Hematopoietic multipotent progenitor cell (in vitro differentiated cells): ENCODE measurements at regions not wholly inside any gene's neighbourhood (a gene's known extent, or its start where the extent isn't known, plus 50 kb on each side); places are given as distances from the start of the nearest gene placed in this dataset.

Experiments
- DNase-seq, 3 donors: peaks; one replicate each; pipeline ENCODE4 v3.0.0-alpha.2; 2011 to 2015; ENCODE audit warnings: low read depth in 2 of 3, low spot score in 2 of 3

DNA sequence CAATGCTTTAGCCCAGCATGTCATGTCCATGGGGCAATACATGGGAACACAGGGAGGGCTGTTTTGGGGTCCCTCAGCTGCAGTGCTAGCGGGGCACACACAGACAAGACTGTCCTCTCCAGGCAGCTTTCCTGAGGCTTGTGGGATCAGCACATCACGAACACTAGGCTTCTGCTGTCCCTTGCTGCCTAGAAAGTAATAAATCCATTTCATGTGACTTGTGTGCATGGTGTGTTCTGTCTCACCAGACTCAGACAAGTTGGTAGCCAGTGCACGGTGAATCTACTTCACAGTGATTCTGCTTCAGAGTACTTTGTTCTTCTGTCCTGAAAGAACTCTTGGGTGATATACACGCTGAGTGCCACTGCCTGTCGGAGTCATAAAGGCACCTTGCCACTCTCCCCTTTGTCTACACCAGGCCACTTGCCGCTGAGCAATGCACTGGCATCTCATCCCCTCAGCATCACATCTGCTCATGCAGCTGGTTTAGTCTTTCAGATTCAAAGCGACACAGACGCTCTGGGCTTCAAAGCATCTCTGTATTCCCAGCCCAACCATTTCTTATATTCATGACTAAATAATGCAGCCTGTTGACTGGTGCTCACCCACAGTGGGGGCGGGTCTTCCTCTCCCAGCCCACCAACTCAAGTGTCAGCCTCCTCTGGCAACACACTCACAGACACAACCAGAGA is 95.2 kb upstream of the COX10 start:
- DNase-seq = no peak

DNA sequence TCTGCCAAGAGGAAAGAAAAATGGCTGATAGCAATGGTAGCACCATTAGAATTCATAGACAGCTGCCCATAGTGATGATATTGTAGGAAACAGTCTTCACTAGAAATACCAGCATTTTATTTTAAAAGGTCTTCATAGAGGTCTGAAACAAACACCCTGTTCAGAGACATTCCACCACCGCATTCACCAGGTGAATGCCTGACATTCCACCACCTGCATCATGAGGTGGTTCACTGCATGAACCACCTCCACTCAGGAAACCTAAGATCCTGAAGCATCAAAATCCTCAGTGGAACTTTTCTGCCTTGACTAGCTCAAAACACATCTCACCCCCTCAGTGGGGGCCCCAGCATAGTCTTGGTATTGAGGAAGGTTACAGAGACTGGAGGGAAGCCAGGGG is 91.5 kb upstream of the COX10 start:
- no peak for DNase-seq

DNA sequence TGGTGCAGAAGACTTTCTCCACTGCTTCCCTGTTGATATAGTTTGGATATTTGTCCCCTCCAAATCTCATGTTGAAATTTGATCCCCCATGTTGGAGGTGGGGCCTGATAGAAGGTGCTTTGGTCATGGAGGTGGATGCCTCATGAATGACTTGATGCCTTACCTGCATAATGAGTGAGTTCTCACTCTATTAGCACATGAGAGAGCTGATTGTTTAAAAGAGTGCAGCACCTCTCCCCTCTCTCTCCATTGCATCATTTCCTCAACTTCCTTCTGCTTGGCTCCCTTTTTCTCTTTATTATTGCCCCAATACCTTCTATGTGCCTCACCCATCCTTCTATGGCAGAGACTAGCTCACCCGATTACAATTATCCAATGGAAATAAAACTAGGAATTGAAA is 90.8 kb upstream of the COX10 start:
- no peak for DNase-seq

DNA sequence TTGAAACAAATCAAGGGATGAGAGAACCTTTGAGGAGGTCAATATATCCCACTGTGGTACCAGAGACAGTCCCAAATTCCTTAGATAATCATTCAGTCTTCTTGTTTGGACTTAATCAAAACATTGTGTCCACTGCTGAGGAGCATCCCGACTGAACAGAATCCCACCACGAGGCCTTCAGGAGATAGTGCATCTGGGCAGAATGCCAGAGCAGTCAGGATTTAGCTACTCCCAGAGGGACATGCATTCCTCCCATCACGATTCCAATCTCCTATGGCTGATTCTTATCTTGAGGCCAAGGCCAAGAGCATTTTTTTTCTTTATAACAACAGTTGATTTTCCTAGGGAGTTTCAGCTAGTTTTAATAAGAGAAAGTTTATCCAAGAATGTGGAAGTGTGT is 87.4 kb upstream of the COX10 start:
- no peak for DNase-seq

DNA sequence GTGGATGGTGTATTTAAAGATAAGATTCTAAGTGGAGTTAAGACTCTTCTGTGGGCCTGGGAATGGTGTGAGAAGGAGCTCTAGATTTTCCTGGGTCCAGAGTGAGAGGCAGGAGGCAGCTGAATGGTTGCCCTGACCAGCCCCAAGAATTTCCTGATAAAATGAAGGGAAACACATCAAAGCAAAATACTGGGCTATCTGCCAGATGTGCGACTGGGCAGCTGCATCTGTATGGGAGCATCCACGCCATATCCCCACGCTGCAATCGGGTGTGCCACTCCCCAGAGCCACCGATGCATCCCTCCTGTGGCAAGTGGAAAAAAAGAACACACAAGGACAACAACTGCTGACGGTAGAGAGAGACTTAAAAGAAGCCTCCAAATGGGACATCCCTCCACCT is 84.3 kb upstream of the COX10 start:
- no peak for DNase-seq

DNA sequence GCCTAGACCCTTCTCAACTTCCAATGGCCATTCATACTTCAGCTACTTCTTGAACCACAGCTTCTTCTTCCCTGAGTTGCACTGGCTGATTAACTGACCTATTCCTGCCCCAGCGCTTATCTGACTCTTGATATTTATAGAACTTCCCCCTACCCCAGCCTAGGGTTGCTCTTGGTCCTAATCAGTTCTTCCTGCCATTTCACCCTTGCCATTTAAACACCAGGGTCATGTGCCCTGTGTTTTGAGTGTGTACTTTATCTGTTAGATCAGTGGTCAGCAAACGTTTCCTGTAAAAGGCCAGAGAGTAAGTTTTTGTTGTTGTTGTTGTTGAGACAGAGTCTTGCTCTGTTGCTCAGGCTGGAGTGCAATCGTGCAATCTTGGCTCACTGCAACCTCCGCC is 82.4 kb upstream of the COX10 start:
- DNase-seq = peak in 1 of 3 donors; percentile 1

DNA sequence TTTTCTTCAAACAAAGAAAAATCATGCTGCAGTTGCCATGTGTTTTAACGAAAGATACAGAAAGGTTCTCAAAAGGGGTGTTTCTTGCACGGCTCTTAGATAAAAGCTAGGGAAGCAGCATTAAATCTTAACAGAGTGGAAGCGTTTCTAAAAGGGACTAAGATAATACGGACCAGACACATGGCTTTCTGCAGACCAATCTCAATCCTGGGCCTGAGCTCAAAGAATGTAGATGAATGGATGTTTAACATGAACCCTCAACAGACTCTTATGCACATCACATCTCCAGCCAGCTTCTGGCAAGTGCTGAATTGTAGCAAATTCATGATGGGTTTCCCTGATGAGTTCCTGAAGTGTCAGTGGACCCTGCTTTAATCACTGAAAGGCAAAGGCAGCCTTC is 80.2 kb upstream of the COX10 start:
- DNase-seq = no peak

DNA sequence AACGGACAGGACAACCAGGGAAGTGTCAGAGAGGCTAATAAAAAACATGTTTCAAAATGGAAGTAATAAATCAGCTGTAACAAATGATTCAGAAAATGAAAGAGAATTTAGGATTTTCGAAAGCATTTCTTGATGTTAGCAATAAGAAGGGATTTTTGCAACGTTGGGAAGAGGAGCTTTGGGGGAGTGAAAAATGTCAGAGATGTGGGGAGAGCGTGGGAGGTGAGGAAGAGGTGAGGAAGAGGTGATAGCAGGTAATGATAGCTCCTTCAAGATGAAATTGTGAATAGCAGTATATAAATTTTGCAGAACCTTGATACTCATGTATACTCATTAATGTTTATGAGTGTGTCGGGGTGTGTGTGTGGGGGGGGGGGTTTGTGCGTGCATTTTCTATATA is 76.2 kb upstream of the COX10 start:
- no peak for DNase-seq

DNA sequence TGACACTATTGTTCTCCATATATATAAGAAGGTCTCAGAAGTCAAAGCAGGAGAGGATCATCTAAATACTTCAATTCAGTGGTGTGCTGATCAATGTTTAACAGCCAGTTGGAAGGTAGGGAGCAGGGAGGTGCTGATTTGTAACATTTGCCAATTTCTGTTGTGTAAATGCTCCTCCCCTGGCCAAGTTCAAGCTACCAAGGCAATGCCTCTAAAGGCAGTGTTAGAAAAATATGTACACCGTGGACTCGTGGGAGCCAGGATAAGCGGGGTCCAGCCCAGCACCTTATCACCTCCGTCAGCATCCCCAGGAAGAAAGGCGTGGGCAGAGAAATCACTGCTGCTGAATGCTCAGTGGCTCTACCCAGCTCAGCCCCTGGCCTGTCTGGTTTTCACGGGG is 75.3 kb upstream of the COX10 start:
- no peak for DNase-seq

DNA sequence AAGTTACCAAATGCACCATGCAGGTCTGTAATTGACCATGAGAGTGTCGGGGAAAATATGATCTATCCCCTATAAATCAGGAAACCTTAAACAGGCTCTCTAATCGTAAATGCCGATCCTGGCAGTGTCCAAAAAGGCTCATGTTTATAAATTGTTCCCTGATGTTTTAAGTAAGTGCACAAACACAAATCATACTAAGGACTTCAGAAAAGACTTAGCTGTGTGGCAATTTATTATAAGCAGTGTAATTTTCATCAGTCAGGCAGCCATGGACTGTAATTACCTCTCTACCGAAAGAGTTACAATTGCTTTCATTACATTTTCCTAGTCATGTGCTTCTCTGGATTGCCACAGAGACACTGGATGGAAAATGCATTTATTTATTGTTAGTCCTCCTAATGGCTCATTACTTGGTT is 73.4 kb upstream of the COX10 start:
- no peak for DNase-seq

DNA sequence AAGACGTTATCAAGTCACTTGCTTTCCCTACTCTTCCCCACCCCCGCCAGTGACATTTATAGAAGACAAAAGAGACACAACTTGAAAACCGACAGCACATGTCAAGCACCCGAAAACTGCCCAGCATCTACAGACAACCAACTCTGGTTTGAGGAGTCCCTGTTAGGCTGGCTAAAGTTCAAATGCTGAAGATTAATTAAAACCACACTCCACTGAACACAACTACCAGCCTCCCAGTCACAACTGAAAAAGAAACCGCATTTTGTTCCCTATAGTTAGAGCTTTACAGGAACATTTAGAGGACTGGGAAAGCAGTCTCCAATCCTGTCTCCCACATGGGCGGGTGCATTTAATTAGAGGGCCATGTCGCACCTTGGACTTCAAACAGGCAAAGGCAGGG is 73.0 kb upstream of the COX10 start:
- no peak for DNase-seq

DNA sequence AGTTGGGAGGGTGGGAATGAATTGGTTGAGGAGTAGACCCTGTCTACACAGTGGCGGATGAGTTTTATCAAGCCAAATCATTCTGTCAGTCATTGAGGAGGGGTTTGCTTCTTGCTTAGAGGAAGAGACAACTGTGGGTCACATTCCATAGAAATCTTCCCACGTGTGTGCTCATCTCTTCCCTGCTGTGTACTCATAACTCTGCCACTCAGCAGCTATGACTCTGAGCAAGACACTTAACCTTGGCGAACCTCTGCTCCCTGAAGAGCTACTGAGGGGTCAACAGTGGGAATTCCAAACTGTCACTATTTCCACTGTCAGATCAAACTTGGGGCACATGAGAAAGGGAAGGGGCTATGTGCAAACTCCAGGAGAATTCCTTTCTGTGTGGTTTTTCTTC is 72.6 kb upstream of the COX10 start:
- DNase-seq = no peak

DNA sequence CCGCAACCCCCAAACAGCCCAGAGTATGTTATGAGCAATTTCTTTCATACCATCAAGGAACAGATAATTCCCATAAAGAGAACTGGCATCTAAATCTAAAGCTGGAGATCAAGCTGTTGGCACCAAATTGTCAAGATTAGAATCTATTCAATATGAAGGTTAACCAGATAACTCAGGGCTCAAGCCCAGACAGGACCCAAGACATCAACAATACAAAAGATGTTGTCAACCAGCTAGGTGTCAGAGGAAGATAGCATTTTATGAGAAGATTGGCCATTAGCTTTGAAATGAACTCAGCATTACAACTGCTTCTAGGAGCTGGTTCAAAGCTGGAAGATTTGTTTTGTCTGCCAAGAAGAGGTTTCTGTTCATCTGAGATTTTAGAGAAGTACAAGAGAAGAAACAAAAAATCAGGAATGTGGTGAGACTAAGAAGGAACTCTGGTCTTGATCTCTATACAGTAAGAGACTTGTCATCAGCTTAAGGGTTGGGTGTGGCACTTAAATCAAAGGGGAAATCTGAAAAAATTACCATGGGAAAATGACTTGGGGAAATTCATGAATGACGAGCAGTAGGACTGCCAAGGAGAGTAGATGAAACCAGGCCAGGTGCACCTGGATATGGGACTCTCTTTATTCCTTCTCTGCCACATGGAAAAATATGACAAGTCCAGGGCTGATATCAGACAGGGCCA is 64.2 kb upstream of the COX10 start:
- no peak for DNase-seq

DNA sequence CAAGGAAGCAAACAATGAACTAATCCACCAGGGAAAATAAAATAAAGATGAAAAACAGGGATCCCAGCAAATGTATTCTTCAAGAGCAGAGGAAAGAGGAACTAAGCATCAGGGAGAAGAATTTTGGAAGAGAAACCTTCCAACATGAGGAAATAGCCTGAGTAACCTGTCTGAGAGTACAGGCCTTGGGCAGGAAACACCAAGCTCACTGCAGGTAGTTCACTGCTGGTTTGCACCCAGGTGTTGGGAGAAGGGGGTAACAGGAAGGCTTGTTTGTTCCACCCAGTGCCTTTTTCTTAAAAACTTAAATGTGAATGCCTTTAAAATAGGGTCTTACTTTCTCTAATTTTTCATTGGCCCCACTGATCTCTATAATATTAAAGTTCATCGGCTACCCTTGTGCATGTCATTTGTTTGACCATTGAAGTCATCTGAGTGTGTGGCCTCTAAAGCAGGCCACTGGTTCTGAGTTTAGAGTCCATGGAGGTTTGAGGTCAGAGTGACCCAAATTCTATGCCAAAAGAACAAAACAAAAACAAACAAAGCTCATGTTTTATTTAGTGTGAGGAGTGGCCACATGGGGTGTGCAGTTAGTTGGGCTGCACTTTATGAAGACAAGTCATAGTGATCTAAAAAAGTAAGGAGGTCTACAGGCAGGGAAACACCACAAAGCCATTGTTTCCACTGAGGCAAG is 62.9 kb upstream of the COX10 start:
- DNase-seq = no peak

DNA sequence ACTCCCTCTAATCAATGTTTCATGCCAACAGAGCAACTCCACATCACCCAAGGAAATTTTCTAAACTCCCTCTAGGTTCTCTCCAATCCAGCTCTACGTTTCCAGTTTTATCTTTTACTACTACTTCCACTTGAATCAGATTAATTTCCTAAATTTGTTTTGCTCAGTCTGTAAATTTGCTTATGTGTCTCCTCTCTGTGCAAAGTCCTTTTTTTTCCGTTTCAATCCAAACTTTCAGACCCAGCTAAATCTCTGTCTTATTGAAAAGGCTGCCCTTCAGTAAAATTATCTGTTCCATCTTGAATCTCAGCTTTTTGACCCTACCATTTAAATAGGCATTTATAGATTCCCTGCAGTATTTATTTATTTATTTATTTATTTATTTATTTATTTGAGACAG is 61.4 kb upstream of the COX10 start:
- no peak for DNase-seq

DNA sequence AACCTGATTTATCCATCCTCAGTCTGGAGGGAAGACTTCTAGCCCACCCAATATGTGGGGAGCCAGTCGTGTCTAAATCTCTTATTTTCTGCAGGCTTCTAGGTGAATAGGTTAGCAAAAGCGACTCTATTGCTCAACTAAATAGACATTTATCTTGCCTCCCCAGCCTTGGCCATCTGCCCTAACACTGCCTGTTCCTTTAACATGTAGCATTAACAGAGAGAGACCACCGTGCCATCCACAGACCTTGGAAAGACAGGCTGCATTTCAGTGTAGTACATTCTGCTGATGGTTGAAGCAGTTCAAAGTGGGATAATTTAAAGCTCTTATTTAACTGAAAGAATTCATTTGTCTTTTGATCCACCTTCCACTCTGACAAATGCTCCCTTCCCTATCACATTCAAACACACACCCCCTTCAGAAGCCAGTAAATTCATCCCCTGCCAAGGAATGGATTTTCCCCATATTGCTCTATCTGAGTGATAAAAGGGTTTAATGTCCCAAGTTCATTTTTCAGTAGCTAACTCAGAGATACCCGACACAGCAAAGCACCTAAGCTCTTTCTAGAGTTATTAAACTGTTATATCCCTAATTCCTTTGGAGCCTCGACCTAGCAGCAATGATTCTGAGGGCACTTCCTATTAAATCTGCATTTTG is 58.1 kb upstream of the COX10 start:
- DNase-seq = no peak

DNA sequence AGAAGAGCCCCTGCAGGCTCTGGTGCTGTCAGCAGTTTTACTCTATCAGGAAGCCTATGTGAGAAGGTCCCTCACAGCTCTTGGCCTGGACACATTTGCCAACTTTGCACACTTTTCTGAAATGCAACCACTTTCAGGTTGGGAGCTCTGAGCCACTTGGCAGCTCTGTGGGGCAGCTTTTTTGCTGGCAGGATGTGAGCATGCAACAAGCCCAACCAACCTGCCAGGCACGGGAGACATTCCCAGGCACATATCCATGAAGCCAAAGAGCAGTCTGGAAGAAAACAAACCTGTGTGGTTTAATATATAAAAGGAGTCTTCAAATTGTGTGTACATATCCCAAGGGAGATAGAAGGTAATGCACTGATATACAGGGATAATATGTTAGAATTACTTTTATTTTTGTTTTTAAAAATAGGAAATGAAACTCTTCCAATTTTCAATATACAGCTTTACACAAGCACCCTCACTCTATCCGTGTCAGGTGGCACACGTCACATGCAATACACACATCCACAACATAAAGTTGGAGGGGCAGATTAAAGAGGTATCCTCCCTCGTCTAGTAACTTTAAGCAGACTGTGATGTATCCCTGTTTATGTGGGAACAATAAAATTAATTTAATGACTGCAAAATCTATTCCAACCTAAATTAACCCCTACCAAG is 57.4 kb upstream of the COX10 start:
- DNase-seq = no peak

DNA sequence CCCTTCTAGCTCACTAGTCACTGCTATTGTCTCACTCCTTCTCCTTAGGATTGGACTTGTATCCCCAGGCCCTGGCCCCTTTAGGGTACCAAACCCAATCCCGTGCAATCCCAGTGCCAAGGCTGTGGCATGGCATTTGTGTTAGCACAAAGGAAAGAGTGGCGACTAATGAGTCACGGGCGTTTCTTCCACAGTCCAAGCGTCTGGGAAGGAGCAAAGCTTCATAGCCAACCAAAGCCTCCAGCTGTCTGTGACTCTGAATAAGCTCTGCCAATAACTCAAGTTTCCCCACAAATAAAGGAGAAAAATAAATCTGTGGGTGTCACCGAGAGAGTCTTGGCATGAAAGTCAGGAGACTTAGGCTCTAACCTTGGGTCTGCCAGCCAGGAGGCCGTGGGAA is 54.6 kb upstream of the COX10 start:
- no peak for DNase-seq

DNA sequence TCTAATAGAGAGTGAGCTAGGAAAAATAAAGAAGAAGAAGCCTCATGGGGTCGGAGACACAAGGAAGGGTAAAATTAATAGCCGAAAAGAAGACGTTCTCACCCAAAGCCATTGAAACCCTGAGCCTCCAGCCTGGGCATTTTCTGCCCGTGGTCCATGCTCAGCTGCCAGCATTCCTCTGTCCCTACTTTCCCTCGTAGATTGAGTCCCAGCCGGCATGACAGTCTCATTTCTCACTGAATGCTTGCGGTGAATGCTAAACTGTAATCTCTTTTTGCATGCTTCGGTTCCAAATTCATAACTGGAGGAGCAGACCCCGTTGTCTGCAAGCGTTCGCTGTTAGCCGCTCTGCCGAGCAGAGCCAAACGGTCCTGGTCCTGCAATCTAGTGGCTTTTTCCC is 54.0 kb upstream of the COX10 start:
- no peak for DNase-seq

DNA sequence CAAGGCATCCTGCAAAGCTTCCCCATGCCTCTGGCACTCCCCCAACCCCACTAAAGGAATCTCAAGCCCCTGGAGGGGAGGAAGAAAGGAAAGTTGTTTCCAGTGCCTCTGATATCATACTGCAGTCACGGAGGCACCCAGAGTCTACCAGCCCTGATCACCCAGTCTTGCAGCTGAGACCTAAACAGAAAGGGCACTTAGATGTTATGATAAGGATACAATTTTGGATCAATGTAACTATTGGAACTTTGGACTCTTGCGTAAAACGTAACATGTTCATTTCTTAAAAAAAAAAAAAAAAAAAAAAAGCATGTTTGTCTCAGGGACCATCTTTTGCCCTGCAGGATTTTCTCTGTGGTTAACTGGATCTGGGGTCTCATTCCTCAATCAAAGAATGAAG is 52.4 kb upstream of the COX10 start:
- DNase-seq = no peak
